ENCODE measurements at regions not wholly inside any gene's neighbourhood (a gene's known extent, or its start where the extent isn't known, plus 50 kb on each side); places are given as distances from the start of the nearest gene placed in this dataset.
"Not testable (repeated sequence)": the region's sequence is repeated elsewhere in the genome, so short reads cannot be mapped to it uniquely, and the experiment has no call there.

DNA sequence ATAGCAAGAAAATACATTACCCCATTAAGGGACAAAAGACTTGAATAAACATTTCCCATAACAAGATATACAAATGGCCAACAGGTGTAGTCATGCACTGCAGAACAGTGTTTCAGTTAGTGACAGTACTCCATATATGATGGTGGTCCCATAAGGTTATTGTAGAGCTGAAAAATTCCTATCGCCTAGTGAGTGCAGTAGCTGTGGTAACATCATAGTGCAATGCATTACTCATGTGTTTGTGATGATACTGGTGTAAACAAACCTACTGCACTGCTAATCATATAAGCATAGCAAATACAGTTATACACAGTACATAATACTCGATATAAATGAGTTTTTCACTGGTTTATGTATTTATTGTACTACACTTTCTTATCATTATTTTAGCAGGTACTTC is 168.7 kb downstream of the C12orf75 start:
- TF ChIP-seq, protein P1, sequence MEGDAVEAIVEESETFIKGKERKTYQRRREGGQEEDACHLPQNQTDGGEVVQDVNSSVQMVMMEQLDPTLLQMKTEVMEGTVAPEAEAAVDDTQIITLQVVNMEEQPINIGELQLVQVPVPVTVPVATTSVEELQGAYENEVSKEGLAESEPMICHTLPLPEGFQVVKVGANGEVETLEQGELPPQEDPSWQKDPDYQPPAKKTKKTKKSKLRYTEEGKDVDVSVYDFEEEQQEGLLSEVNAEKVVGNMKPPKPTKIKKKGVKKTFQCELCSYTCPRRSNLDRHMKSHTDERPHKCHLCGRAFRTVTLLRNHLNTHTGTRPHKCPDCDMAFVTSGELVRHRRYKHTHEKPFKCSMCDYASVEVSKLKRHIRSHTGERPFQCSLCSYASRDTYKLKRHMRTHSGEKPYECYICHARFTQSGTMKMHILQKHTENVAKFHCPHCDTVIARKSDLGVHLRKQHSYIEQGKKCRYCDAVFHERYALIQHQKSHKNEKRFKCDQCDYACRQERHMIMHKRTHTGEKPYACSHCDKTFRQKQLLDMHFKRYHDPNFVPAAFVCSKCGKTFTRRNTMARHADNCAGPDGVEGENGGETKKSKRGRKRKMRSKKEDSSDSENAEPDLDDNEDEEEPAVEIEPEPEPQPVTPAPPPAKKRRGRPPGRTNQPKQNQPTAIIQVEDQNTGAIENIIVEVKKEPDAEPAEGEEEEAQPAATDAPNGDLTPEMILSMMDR (IDR thresholded peaks at IDR 0.05): no peak
- Histone ChIP-seq H3K27ac (no peak overlapping the region), H3K36me3 (no peaks in the 10 kb centered on the region), H3K4me3 (no peak overlapping the region), H3K9me3 (no peaks in the 10 kb centered on the region), H3K4me1 (no peaks in the 10 kb centered on the region), H3K27me3 (no peaks in the 10 kb centered on the region)
- no peak for DNase-seq
- intact Hi-C loops (cut with DNase I): no loop called here
- ATAC-seq: no peak

DNA sequence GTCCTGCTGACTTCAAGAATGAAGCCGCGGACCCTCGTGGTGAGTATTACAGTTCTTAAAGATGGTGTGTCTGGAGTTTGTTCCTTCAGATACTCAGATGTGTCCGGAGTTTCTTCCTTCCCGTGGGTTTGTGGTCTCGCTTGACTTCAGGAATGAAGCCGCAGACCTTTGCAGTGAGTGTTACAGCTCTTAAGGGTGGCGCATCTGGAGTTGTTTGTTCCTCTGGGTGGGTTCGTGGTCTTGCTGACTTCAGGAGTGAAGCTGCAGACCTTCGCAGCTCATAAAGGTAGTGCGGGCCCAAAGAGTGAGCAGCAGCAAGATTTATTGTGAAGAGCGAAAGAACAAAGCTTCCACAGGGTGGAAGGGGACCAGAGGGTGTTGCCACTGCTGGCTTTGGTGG is 170.2 kb downstream of the C12orf75 start:
- intact Hi-C loops (cut with DNase I): not testable (repeated sequence)

DNA sequence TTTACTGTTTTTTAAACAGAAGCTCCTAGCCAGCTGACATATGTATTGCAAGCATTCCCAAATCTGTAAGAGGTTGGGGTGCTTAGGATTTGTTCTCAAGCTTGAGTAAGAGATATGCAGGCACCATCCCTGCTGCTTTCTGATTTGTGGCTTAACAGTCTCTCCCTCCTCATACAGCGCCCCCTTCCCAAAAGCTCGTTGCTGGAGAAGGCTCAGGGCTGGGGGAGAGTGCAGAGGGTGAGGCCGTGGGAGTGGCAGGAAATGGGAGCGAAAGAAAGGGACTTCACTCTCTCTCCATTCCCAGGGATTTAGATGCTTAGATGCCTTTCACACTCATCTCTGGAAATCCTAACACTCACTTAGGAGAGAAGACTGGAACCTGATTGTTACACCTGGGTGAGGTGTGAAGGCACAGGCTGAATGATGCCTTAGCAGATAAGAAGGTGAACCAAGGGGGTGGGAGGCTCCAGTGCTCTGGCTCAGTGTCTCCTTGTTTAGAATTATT is 172.0 kb downstream of the C12orf75 start:
- no peak overlapping the region for H3K27ac ChIP-seq
- no peak overlapping the region for H3K4me3 ChIP-seq
- no peak for ATAC-seq
- H3K4me1 ChIP-seq: no peaks in the 10 kb centered on the region
- no peaks in the 10 kb centered on the region for H3K9me3 ChIP-seq
- H3K36me3 ChIP-seq: no peaks in the 10 kb centered on the region
- DNase-seq: no peak
- intact Hi-C loops (cut with DNase I): no loop called here
- TF ChIP-seq, protein P1 (IDR thresholded peaks at IDR 0.05): no peak
- H3K27me3 ChIP-seq: no peaks in the 10 kb centered on the region

More for the DNA sequence above, 170.2 kb downstream of the C12orf75 start:
- not testable (repeated sequence) for H3K36me3 ChIP-seq, H3K4me3 ChIP-seq, H3K27ac ChIP-seq, H3K9me3 ChIP-seq, ATAC-seq, DNase-seq, H3K4me1 ChIP-seq, H3K27me3 ChIP-seq

DNA sequence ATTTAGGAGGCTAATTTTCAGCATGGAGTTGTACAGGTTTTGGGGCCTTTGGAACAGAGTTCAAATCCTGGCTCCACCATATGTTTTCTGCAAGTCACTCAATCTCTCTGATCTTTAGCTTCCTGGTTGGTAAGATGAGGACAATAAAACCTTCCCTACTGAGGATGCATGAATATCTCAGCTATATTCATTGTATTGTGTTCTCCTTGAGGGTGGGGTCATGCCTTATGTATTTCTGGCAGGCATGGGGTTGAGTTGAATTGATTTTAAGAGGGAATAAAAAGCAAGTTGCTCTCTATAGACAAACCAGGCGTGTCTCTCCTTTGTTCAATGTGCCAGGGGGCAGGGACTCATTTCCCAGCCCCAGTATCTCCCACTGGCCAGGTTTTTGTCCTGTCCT is 173.1 kb downstream of the C12orf75 start:
- Histone ChIP-seq H3K27me3 (no peaks in the 10 kb centered on the region), H3K36me3 (no peaks in the 10 kb centered on the region), H3K4me1 (no peaks in the 10 kb centered on the region), H3K9me3 (no peaks in the 10 kb centered on the region), H3K27ac (no peak overlapping the region), H3K4me3 (no peak overlapping the region)
- intact Hi-C loops (cut with DNase I): no loop called here
- TF ChIP-seq, protein P1 (IDR thresholded peaks at IDR 0.05): no peak
- DNase-seq (no peak), ATAC-seq (no peak)

DNA sequence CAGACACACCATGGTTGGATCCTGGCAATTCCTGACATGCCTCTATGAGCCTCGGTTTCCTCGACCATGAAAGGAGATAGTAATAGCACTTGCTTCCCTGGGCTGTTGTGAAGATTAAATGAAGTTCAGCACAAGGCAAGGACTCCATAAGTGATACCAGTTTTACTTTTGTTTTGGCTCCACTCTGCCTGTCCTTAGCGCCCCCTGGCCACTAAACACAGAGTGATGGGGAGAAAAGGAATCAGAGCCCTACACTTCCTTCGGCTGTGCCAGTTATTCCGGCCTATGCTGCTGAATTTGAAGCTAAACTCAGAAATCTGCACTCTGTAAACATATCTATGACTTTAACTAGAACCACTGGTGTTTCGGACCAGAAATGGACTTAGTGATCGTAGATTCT is 173.8 kb downstream of the C12orf75 start:
- ATAC-seq (no peak), DNase-seq (no peak)
- intact Hi-C loops (cut with DNase I): no loop called here
- TF ChIP-seq, protein P1 (IDR thresholded peaks at IDR 0.05): no peak
- Histone ChIP-seq H3K36me3 (no peaks in the 10 kb centered on the region), H3K4me3 (no peak overlapping the region), H3K27ac (no peak overlapping the region), H3K27me3 (no peaks in the 10 kb centered on the region), H3K4me1 (no peaks in the 10 kb centered on the region), H3K9me3 (no peaks in the 10 kb centered on the region)

DNA sequence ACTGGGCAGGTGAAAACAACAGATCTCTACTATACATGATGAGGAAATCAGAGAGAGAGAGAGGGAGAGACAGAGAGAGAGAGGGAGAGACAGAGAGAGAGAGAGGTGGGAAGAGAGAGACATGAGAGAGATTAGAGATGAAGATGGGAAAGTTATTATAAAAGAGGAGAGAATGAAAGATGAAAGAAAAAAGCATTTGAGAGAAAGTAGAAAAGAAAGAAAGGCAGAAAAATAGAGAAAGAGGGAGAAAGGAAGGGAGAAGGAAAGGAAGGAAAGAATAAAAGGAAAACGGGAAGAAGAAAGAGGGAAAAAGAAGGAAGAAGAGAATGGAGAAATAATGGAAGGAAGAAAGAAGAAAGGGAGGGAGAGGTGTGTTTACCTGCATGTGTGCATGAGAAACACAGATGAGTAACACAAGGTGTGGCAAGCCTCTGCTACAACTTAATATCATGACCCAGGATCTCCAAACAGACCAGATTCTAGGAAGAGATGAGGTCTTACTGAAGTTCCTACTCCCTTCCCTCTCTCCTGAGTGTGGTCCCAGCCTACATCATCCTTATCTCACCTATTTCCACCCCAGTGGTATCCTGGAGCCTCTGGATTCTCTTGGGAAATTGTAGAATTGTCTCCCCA is 176.3 kb downstream of the C12orf75 start:
- DNase-seq (no peak), ATAC-seq (no peak)
- H3K27me3 ChIP-seq: no peaks in the 10 kb centered on the region
- no peak overlapping the region for H3K27ac ChIP-seq
- intact Hi-C loops (cut with DNase I): no loop called here
- no peaks in the 10 kb centered on the region for H3K4me1 ChIP-seq
- no peak overlapping the region for H3K4me3 ChIP-seq
- TF ChIP-seq, protein P1 (IDR thresholded peaks at IDR 0.05): no peak
- H3K9me3 ChIP-seq: no peaks in the 10 kb centered on the region
- no peaks in the 10 kb centered on the region for H3K36me3 ChIP-seq
